ENCODE measurements at regions not wholly inside any gene's neighbourhood (a gene's known extent, or its start where the extent isn't known, plus 50 kb on each side); places are given as distances from the start of the nearest gene placed in this dataset.

DNA sequence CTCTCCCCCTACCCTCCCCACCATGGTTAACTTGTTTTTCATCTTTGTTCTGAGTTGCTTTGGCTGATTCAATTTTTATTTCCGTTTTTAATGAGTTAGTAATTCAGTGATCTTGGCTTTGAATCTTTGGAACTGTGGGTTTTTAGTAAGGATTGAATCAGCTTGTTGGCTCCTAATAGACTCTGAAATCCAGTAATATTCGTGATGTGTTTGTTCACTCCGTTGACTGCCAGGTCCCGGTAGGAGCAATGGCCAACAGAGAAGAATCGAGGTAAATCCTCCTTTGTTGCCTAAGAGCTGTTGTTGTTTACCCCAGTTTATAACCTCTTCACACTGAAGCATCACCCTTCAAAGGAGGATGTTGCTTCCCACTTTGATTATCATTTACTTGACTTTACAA lies 92.7 kb downstream of the PCSK1 start:
- no peak overlapping the region for H3K4me3 ChIP-seq
- H3K27ac ChIP-seq, result peak overlapping the region; percentile 26 to 58; a peak in 2 of 6 replicates
- ChIA-PET CTCF (interaction anchor here (0.8 to 14.2 kb wide), 8 partner anchors 19 to 802 kb away, joined by 3 to 317 read pairs (median 32); partner anchors contain the start of genes ELL2 and LIX1), POLR2A (no interaction called here)
- no peaks in the 10 kb centered on the region for H3K9me3 ChIP-seq
- 74% methylated on average over 5 of the region's 5 CpGs for WGBS (ENCODE audit: missing lambda C conversion rate)
- TF ChIP-seq EHF (CRISPR knock-in tag; IDR thresholded peaks at IDR 0.05), result no peak
- no peak for TF ChIP-seq CHD4 (IDR thresholded peaks at IDR 0.05; ENCODE audit: borderline replicate concordance)
- no peak for TF ChIP-seq EP300 (IDR thresholded peaks at IDR 0.05)
- TF ChIP-seq FOXS1 (CRISPR knock-in tag; IDR thresholded peaks at IDR 0.05), result no peak
- no peak for TF ChIP-seq FOSB (CRISPR knock-in tag; IDR thresholded peaks at IDR 0.05)
- no peak for TF ChIP-seq MYC (IDR thresholded peaks at IDR 0.05; ENCODE audit: borderline replicate concordance, low read length)
- no peak for TF ChIP-seq CHD2 (IDR thresholded peaks at IDR 0.05; ENCODE audit: low read length, partially characterized antibody)
- no peak for TF ChIP-seq POLR2AphosphoS2 (conservative IDR thresholded peaks at IDR 0.05; ENCODE audit: low read length)
- TF ChIP-seq ZC3H11A (IDR thresholded peaks at IDR 0.05), result no peak
- TF ChIP-seq HDAC2 (IDR thresholded peaks at IDR 0.05), result no peak
- TF ChIP-seq, protein P1, sequence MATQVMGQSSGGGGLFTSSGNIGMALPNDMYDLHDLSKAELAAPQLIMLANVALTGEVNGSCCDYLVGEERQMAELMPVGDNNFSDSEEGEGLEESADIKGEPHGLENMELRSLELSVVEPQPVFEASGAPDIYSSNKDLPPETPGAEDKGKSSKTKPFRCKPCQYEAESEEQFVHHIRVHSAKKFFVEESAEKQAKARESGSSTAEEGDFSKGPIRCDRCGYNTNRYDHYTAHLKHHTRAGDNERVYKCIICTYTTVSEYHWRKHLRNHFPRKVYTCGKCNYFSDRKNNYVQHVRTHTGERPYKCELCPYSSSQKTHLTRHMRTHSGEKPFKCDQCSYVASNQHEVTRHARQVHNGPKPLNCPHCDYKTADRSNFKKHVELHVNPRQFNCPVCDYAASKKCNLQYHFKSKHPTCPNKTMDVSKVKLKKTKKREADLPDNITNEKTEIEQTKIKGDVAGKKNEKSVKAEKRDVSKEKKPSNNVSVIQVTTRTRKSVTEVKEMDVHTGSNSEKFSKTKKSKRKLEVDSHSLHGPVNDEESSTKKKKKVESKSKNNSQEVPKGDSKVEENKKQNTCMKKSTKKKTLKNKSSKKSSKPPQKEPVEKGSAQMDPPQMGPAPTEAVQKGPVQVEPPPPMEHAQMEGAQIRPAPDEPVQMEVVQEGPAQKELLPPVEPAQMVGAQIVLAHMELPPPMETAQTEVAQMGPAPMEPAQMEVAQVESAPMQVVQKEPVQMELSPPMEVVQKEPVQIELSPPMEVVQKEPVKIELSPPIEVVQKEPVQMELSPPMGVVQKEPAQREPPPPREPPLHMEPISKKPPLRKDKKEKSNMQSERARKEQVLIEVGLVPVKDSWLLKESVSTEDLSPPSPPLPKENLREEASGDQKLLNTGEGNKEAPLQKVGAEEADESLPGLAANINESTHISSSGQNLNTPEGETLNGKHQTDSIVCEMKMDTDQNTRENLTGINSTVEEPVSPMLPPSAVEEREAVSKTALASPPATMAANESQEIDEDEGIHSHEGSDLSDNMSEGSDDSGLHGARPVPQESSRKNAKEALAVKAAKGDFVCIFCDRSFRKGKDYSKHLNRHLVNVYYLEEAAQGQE (IDR thresholded peaks at IDR 0.05), result no peak
- TF ChIP-seq NR3C1 (IDR thresholded peaks at IDR 0.05), result no peak
- no peak for TF ChIP-seq JUN (IDR thresholded peaks at IDR 0.05)
- TF ChIP-seq FOSL2 (IDR thresholded peaks at IDR 0.05), result no peak
- no peak for TF ChIP-seq FOSL2 (CRISPR knock-in tag; IDR thresholded peaks at IDR 0.05)
- no peak for TF ChIP-seq CBX2 (IDR thresholded peaks at IDR 0.05; ENCODE audit: borderline replicate concordance, low read depth)
- TF ChIP-seq GATA3 (IDR thresholded peaks at IDR 0.05; ENCODE audit: borderline replicate concordance), result no peak
- TF ChIP-seq, protein P2, sequence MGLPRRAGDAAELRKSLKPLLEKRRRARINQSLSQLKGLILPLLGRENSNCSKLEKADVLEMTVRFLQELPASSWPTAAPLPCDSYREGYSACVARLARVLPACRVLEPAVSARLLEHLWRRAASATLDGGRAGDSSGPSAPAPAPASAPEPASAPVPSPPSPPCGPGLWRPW (IDR thresholded peaks at IDR 0.05), result no peak
- H3K4me1 ChIP-seq, result peaks cover 47% of the 10 kb centered on the region
- H3K4me2 ChIP-seq, result no peak overlapping the region
- DNase-seq (ENCODE audit: low read depth in 1 of 2, low spot score in 1 of 2) (no peak), FAIRE-seq (no peak), ATAC-seq (no peak)

DNA sequence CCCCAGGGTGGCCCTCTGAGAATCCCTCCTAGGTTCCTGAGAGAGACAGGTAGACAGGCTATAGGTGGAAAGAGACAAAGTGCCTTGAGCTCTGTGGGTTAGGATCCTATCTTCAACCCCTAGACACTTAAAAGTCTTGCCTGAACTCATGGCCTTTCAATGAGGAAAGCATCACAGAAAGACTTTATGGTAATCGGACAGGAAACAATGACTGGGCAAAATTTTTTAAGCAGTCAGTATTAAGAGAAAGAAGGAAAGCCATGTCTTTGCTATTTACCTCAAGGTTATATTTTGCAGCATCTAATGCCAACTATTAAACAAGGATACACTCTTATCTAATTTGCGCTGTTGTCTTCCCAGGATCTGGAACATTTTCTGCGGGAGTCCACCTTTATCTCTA lies 93.2 kb downstream of the PCSK1 start:
- 93% methylated on average over 3 of the region's 3 CpGs for WGBS (ENCODE audit: missing lambda C conversion rate)
- no peak for FAIRE-seq
- Histone ChIP-seq H3K4me3 (no peak overlapping the region), H3K4me1 (peaks cover 42% of the 10 kb centered on the region), H3K27ac (peak overlapping the region; percentile 56 to 58; a peak in 4 of 6 replicates), H3K4me2 (no peak overlapping the region), H3K9me3 (no peaks in the 10 kb centered on the region)
- no peak for TF ChIP-seq CHD4 (IDR thresholded peaks at IDR 0.05; ENCODE audit: borderline replicate concordance)
- TF ChIP-seq, protein P3, sequence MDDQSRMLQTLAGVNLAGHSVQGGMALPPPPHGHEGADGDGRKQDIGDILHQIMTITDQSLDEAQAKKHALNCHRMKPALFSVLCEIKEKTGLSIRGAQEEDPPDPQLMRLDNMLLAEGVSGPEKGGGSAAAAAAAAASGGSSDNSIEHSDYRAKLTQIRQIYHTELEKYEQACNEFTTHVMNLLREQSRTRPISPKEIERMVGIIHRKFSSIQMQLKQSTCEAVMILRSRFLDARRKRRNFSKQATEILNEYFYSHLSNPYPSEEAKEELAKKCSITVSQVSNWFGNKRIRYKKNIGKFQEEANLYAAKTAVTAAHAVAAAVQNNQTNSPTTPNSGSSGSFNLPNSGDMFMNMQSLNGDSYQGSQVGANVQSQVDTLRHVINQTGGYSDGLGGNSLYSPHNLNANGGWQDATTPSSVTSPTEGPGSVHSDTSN (IDR thresholded peaks at IDR 0.05), result no peak
- peak; percentile 86 for TF ChIP-seq NFE2L2 (conservative IDR thresholded peaks at IDR 0.05; ENCODE audit: low read length)
- TF ChIP-seq RAD21 (conservative IDR thresholded peaks at IDR 0.05 in 1 of 2, IDR thresholded peaks at IDR 0.05 in 1 of 2), result no peak
- TF ChIP-seq KDM1A (IDR thresholded peaks at IDR 0.05; ENCODE audit: low read depth), result no peak
- TF ChIP-seq JUNB (IDR thresholded peaks at IDR 0.05), result no peak
- TF ChIP-seq HOXB13 (CRISPR knock-in tag; IDR thresholded peaks at IDR 0.05; ENCODE audit: low read depth), result no peak
- TF ChIP-seq, protein P4, sequence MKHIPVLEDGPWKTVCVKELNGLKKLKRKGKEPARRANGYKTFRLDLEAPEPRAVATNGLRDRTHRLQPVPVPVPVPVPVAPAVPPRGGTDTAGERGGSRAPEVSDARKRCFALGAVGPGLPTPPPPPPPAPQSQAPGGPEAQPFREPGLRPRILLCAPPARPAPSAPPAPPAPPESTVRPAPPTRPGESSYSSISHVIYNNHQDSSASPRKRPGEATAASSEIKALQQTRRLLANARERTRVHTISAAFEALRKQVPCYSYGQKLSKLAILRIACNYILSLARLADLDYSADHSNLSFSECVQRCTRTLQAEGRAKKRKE (CRISPR knock-in tag; IDR thresholded peaks at IDR 0.05; ENCODE audit: low read depth), result no peak
- TF ChIP-seq TP53 (CRISPR knock-in tag; IDR thresholded peaks at IDR 0.05), result no peak
- peak; percentile 70 for TF ChIP-seq MAFK (IDR thresholded peaks at IDR 0.05; ENCODE audit: partially characterized antibody)
- TF ChIP-seq, protein P2 (IDR thresholded peaks at IDR 0.05), result no peak
- no peak for TF ChIP-seq ZFP36 (IDR thresholded peaks at IDR 0.05; ENCODE audit: borderline replicate concordance, partially characterized antibody)
- TF ChIP-seq, protein P1 (IDR thresholded peaks at IDR 0.05), result no peak
- TF ChIP-seq BHLHE40 (IDR thresholded peaks at IDR 0.05; ENCODE audit: low read depth, low read length), result no peak
- ChIA-PET CTCF (interaction anchor here (0.8 to 14.2 kb wide), 8 partner anchors 18 to 803 kb away, joined by 3 to 317 read pairs (median 32); partner anchors contain the start of genes ELL2 and LIX1), POLR2A (no interaction called here)
- no peak for ATAC-seq
- no peak for DNase-seq (ENCODE audit: low read depth in 1 of 2, low spot score in 1 of 2)

Data from A549 (cell line).